OCI-LY1 (cell line): ENCODE measurements at regions not wholly inside any gene's neighbourhood (a gene's known extent, or its start where the extent isn't known, plus 50 kb on each side); places are given as distances from the start of the nearest gene placed in this dataset.

Experiments used
- CTCF ChIP-seq: fragments of 200-600 bp; sonication (generic), shearing (Covaris generic); IDR thresholded peaks from 2 replicates; pipeline ENCODE4 v1.5.1; 2017; ENCODE audit warnings: mild to moderate bottlenecking, antibody characterized with exemption, low read length, moderate library complexity, mixed read lengths
- EZH2 ChIP-seq: fragments of 200-600 bp; sonication (generic), shearing (Covaris generic); IDR thresholded peaks from 2 replicates; pipeline ENCODE4 v1.8.0; 2017; ENCODE audit warnings: borderline replicate concordance, mixed run types, mild to moderate bottlenecking, antibody characterized with exemption, low read length, moderate library complexity, mixed read lengths

- no peak for TF ChIP-seq CTCF
- TF ChIP-seq EZH2, result no peak
Observed at GRCh38 chrX:78543281-78543680, 115.8 kb downstream of the RTL3 start.
